Upper lobe of left lung (tissue), 6 donors: ENCODE measurements at regions not wholly inside any gene's neighbourhood (a gene's known extent, or its start where the extent isn't known, plus 50 kb on each side); places are given as distances from the start of the nearest gene placed in this dataset.

Experiments
- ATAC-seq, 2 donors: fragments of 200-7000 bp; cut with Tn5 transposase; one replicate each; pipeline ENCODE4 v1.9.1; 2022; ENCODE audit warnings: mild to moderate bottlenecking in 2 of 2, moderate library complexity in 2 of 2; ENCODE audit not compliant: low FRiP score in 2 of 2
- DNase-seq, 2 donors: peaks; one replicate each; pipeline ENCODE4 v3.0.0-alpha.2; 2019 to 2020
- H3K27ac ChIP-seq, 4 donors: fragments of 200-600 bp; sonication (generic); one replicate each; pipeline ENCODE4 v1.5.1; 2016 to 2019
- H3K27me3 ChIP-seq, 4 donors: fragments of 200-600 bp; sonication (generic); one replicate each; pipeline ENCODE4 v1.5.1; 2017 to 2019
- H3K36me3 ChIP-seq, 4 donors: fragments of 200-600 bp; sonication (generic); one replicate each; pipeline ENCODE4 v1.5.1; 2016 to 2019
- H3K4me1 ChIP-seq, 4 donors: fragments of 200-600 bp; sonication (generic); one replicate each; pipeline ENCODE4 v1.5.1; 2018 to 2019
- H3K4me3 ChIP-seq, 4 donors: fragments of 200-600 bp; sonication (generic); one replicate each; pipeline ENCODE4 v1.5.1; 2017 to 2019; ENCODE audit warnings: mild to moderate bottlenecking in 2 of 4, moderate library complexity in 1 of 4
- H3K9me3 ChIP-seq, 4 donors: fragments of 200-600 bp; sonication (generic); one replicate each; pipeline ENCODE4 v1.5.1; 2018 to 2019
- EP300 ChIP-seq, 4 donors: sonication (generic); formaldehyde crosslinking; IDR thresholded peaks; one replicate each; pipeline ENCODE4 v1.5.1; 2017; ENCODE audit warnings: antibody characterized with exemption in 4 of 4, control low read depth in 2 of 4
- POLR2A ChIP-seq, 4 donors: fragments of 450-650 bp; IDR thresholded peaks; one replicate each; pipeline ENCODE4 v1.5.1; 2016 to 2017; ENCODE audit warnings: antibody characterized with exemption in 4 of 4, mild to moderate bottlenecking in 2 of 4
- POLR2AphosphoS5 ChIP-seq, 2 donors: sonication (generic); formaldehyde crosslinking; IDR thresholded peaks; one replicate each; pipeline ENCODE4 v1.5.1; 2017; ENCODE audit warnings: antibody characterized with exemption in 2 of 2
- WGBS, 2 donors: methylation state at CpG; one replicate each; pipeline ENCODE4 v1.1.5; 2017 to 2018; 5-methylcytosine and 5-hydroxymethylcytosine counted together
- TF ChIP-seq, protein P1 (sequence below), 6 experiments: fragments of 450-650 bp in 4 of 6; fragments of 200-600 bp in 2 of 6; sonication (generic) in 2 of 6; IDR thresholded peaks; one replicate each; pipeline ENCODE4 v1.5.1; 2016 to 2019; ENCODE audit warnings: antibody characterized with exemption in 6 of 6
- donor health status: DM: no; HTN: no; CAD: no; lungs with moderate emphysema.
- donor health status: DM: no; HTN: yes; CAD: no; lungs with severe emphysema.

DNA sequence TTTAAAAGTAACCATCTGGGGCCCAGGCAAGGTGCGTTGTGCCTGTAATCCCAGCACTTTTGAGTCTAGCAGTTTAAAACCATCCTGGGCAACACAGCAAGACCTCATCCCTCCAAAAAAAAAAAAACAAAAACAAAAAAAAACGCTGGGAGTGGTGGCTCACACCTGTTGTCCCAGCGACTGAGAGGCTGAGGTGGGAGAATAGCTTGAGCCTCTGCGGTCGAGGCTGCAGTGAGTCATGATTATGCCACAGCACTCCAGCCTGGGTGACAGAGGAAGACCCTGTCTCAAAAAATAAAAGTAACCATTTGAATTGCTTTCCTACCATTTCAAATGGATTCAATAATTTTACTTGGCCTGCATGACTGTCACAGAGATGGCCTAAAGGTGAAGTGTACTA, 186.5 kb upstream of the ATP2B1 start:
- no peak overlapping the region for H3K27ac ChIP-seq
- H3K9me3 ChIP-seq = no peaks in the 10 kb centered on the region
- WGBS, 2 donors = 91 to 93% methylated on average over 5 of the region's 5 CpGs
- H3K4me1 ChIP-seq = no peaks in the 10 kb centered on the region
- no peaks in the 10 kb centered on the region for H3K27me3 ChIP-seq
- H3K4me3 ChIP-seq = no peak overlapping the region
- TF ChIP-seq, protein P1, sequence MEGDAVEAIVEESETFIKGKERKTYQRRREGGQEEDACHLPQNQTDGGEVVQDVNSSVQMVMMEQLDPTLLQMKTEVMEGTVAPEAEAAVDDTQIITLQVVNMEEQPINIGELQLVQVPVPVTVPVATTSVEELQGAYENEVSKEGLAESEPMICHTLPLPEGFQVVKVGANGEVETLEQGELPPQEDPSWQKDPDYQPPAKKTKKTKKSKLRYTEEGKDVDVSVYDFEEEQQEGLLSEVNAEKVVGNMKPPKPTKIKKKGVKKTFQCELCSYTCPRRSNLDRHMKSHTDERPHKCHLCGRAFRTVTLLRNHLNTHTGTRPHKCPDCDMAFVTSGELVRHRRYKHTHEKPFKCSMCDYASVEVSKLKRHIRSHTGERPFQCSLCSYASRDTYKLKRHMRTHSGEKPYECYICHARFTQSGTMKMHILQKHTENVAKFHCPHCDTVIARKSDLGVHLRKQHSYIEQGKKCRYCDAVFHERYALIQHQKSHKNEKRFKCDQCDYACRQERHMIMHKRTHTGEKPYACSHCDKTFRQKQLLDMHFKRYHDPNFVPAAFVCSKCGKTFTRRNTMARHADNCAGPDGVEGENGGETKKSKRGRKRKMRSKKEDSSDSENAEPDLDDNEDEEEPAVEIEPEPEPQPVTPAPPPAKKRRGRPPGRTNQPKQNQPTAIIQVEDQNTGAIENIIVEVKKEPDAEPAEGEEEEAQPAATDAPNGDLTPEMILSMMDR (IDR thresholded peaks at IDR 0.05) = no peak
- TF ChIP-seq EP300 (IDR thresholded peaks at IDR 0.05) (no peak), POLR2AphosphoS5 (IDR thresholded peaks at IDR 0.05) (no peak)
- no peak for DNase-seq
- H3K36me3 ChIP-seq = no peaks in the 10 kb centered on the region
- no peak for ATAC-seq

DNA sequence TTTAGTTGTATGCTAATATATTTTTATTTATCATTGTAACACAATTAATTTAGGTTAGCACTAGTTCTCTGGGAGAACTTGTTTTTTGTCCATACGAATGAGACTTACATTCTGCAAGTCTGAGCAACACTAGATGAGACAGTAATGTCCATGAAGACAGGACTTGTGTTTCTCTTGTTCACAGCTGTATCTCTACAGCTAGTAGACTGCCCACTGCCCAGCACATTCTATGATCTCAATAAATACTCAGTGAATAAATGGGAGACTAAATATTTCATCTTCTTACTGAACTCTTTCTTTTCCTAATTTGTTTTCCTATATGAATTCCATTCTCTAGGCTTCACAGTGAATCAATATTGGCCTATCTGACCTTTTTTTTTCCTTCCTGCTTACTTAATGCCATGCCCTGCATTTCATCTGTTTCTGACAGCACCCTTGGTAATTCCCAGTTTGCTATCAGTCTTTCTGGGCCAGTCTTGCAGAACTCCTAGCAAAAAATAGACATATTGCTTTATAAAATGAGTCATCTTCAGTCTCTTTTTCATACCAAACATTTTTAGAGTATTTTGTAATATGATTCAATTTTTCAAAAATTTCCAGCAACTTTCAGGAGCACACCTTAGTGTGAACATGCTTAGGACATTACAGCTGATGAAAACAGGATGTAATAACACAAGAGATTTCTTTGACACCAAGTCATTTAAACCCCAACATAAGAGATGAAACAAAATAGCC, 185.5 kb upstream of the ATP2B1 start:
- DNase-seq = no peak
- no peaks in the 10 kb centered on the region for H3K4me1 ChIP-seq
- TF ChIP-seq POLR2A (IDR thresholded peaks at IDR 0.05) (no peak), POLR2AphosphoS5 (IDR thresholded peaks at IDR 0.05) (no peak), EP300 (IDR thresholded peaks at IDR 0.05) (no peak)
- TF ChIP-seq, protein P1 (IDR thresholded peaks at IDR 0.05) = no peak
- H3K36me3 ChIP-seq = no peaks in the 10 kb centered on the region
- no peak overlapping the region for H3K4me3 ChIP-seq
- no peak overlapping the region for H3K27ac ChIP-seq
- H3K9me3 ChIP-seq = no peaks in the 10 kb centered on the region
- H3K27me3 ChIP-seq = no peaks in the 10 kb centered on the region
- 88 to 100% methylated on average over 1 of the region's 1 CpG for WGBS, 2 donors
- ATAC-seq = peak in 1 of 2 donors; percentile 24

DNA sequence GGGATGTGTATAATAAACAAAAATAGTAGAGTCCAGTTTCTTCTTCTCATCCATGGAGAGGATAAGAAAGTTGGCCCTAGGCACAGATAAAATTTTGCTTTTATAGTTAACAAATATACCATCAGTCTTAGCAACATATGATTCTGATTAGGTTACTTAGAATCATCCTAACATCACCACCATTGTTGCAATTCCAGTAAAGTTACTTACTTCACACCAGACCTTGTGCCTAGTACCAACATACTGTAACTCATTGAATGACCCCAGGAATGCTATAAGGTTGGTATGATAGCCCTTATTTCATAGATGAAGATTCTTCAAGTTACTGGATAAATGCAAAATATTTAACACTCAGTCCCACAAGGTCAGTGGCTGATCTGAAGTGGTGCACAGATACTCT, 183.8 kb upstream of the ATP2B1 start:
- Histone ChIP-seq H3K27ac (no peak overlapping the region), H3K4me3 (no peak overlapping the region), H3K36me3 (no peaks in the 10 kb centered on the region), H3K9me3 (no peaks in the 10 kb centered on the region), H3K4me1 (no peaks in the 10 kb centered on the region), H3K27me3 (no peaks in the 10 kb centered on the region)
- TF ChIP-seq, protein P1 (IDR thresholded peaks at IDR 0.05) = no peak
- TF ChIP-seq POLR2A (IDR thresholded peaks at IDR 0.05) (no peak), POLR2AphosphoS5 (IDR thresholded peaks at IDR 0.05) (no peak)
- ATAC-seq (no peak), DNase-seq (no peak)

DNA sequence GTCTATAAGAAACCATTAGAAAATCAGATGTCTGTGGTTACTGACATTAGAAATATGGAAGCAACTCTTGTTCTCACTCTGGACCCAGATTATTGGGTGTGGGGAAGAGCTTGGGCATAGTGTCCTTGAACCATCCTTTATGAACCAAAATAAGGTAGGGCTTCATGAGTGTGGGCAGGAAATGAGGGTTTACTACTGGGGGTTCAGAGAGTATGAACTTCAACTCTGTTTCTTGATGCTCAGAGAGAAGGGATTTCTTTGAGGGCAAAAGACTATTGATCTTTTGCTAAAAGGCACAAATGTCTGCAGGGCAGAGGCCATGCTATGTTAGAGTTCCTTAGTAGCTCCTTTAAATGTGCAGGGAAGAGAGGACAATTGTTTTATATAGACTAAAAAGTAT, 183.3 kb upstream of the ATP2B1 start:
- no peaks in the 10 kb centered on the region for H3K36me3 ChIP-seq
- H3K27me3 ChIP-seq = no peaks in the 10 kb centered on the region
- DNase-seq (no peak), ATAC-seq (no peak)
- H3K4me1 ChIP-seq = no peaks in the 10 kb centered on the region
- H3K27ac ChIP-seq = no peak overlapping the region
- no peak overlapping the region for H3K4me3 ChIP-seq
- no peak for TF ChIP-seq POLR2A (IDR thresholded peaks at IDR 0.05)
- no peak for TF ChIP-seq EP300 (IDR thresholded peaks at IDR 0.05)
- TF ChIP-seq, protein P1 (IDR thresholded peaks at IDR 0.05) = no peak
- no peak for TF ChIP-seq POLR2AphosphoS5 (IDR thresholded peaks at IDR 0.05)
- H3K9me3 ChIP-seq = no peaks in the 10 kb centered on the region

DNA sequence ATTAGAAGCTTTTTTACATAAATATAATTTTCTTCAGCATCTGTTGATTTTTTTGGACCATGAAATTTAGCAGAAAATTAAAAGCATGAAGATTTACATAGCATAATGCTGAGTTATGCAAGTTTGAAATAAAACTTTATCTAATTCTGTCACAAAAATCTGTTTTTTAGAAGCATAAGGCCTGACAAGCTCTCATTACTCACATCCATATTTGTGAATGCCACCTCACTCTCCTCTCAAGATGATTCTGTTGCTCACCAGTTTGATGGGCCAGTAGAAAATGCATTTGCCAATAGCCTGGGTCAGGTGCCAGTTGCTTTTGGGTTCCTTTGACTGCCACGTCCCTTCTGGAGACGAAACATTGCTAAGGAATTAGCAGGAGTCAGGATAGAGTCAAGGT, 181.5 kb upstream of the ATP2B1 start:
- 94 to 97% methylated on average over 2 of the region's 2 CpGs for WGBS, 2 donors
- no peaks in the 10 kb centered on the region for H3K27me3 ChIP-seq
- no peaks in the 10 kb centered on the region for H3K4me1 ChIP-seq
- no peak for TF ChIP-seq EP300 (IDR thresholded peaks at IDR 0.05)
- TF ChIP-seq, protein P1 (IDR thresholded peaks at IDR 0.05) = no peak
- no peak for TF ChIP-seq POLR2A (IDR thresholded peaks at IDR 0.05)
- no peak for TF ChIP-seq POLR2AphosphoS5 (IDR thresholded peaks at IDR 0.05)
- H3K27ac ChIP-seq = no peak overlapping the region
- no peak overlapping the region for H3K4me3 ChIP-seq
- ATAC-seq (no peak), DNase-seq (no peak)
- H3K9me3 ChIP-seq = no peaks in the 10 kb centered on the region
- no peaks in the 10 kb centered on the region for H3K36me3 ChIP-seq
